AG09319 (cell line): ENCODE measurements at regions not wholly inside any gene's neighbourhood (a gene's known extent, or its start where the extent isn't known, plus 50 kb on each side); places are given as distances from the start of the nearest gene placed in this dataset.

ENCODE experiments used
- DNase-seq: peaks from one replicate; pipeline ENCODE4 v3.0.0-alpha.2; 2010; ENCODE audit warnings: low read depth; ENCODE audit errors: extremely low read depth
- TF ChIP-seq, protein P1 (sequence below): IDR thresholded peaks from 2 replicates; pipeline ENCODE4 v1.5.1; 2011; ENCODE audit warnings: low read depth, mild to moderate bottlenecking, inconsistent platforms, low read length, moderate library complexity

GRCh38 chr7:94301024-94301586 is 93.6 kb upstream of the COL1A2 start:
- peak; percentile 87 for DNase-seq
- TF ChIP-seq, protein P1, sequence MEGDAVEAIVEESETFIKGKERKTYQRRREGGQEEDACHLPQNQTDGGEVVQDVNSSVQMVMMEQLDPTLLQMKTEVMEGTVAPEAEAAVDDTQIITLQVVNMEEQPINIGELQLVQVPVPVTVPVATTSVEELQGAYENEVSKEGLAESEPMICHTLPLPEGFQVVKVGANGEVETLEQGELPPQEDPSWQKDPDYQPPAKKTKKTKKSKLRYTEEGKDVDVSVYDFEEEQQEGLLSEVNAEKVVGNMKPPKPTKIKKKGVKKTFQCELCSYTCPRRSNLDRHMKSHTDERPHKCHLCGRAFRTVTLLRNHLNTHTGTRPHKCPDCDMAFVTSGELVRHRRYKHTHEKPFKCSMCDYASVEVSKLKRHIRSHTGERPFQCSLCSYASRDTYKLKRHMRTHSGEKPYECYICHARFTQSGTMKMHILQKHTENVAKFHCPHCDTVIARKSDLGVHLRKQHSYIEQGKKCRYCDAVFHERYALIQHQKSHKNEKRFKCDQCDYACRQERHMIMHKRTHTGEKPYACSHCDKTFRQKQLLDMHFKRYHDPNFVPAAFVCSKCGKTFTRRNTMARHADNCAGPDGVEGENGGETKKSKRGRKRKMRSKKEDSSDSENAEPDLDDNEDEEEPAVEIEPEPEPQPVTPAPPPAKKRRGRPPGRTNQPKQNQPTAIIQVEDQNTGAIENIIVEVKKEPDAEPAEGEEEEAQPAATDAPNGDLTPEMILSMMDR, result peak; percentile 28

- TF ChIP-seq, protein P1, result no peak
- no peak for DNase-seq
Observed at GRCh38 chr7:94303118-94303517, 91.6 kb upstream of the COL1A2 start.

GRCh38 chr7:94303695-94304094 is 91.0 kb upstream of the COL1A2 start:
- no peak for DNase-seq
- TF ChIP-seq, protein P1, result no peak

DNA sequence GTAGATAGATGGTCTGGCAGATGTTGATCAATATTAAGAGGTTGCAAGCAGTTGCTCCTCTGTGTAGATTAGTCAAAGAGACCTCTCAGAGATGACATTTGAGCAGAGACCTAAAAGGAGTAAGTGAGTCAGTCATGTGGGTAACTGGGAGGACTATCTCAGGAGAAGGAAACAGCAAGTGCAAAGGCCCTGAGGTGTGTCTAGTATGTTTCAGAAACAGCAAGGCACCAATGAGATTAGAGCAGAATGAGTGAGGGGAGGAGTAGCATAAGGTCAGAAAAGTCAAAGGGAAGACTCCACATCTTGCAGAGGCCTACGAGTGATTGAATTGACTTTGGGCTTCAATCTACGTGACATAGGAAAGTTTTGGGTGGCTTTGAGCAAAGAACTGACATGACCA is 89.8 kb upstream of the COL1A2 start:
- TF ChIP-seq, protein P1, result no peak
- no peak for DNase-seq

DNA sequence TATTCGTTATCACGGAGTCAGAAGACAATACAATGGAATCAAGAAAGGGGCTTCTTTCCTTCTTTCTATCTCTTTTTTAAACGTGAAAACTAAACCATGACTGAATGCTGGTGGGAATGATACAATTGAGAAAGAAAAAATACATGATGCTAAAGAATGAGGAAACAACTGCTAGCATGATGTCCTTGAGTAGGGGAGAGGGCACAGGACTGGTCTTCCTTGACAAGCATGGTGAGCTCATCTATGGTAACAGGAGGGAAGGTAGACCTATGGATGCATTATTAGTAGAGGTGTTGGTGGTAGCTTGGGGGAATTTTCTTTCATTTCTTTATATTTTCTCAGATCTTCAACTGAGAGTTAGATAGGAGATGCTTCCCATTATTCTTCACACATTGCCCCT is 88.9 kb upstream of the COL1A2 start:
- TF ChIP-seq, protein P1, result no peak
- DNase-seq, result no peak

DNA sequence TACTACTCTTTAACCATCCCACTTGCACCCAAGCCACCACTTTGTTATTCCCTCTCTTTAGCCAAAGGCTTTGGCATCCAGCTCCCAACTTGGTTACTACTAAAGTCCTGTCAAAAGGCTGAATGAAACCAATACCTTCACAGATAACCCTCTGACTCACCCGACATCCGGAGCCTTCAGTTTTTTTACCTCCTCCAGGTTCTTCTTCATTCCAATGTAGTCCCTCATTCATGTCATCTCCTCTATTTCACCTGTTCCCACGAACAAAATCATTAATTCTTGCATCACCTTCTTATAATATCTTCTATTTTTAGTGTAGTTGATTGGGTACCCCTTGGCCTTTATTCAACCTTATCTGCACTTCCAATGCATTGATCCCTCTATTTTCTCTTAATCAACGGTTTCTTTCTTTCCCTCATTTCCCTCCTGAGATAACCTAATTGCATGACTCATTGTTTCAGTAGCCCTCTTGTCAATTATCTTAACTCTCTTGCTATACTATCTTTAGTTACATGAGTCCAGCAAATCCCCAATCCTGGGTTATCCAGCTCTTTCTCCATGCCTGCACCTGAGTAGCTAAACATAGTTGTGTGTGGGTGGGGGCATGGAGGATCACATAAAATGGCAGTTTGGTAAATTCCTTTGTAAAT is 87.2 kb upstream of the COL1A2 start:
- TF ChIP-seq, protein P1, result no peak
- DNase-seq, result no peak

DNA sequence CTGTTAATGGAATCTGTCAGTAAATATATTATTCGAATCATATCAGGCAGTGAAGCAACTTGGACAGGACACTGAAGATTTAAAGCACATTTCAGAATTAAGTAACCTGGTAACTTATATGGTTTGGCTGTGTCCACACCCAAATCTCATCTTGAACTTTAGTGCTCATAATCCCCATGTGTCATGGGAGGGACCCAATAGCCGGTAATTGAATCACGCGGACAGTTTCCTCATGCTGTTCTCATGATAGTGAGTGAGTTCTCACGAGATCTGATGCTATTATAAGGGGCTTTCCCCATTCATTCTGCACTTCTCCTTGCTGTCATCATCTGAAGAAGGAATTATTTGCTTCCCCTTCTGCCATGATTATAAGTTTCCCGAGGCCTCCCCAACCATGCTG is 83.2 kb upstream of the COL1A2 start:
- TF ChIP-seq, protein P1, result no peak
- DNase-seq, result no peak
